AG09319 (cell line): ENCODE measurements at regions not wholly inside any gene's neighbourhood (a gene's known extent, or its start where the extent isn't known, plus 50 kb on each side); places are given as distances from the start of the nearest gene placed in this dataset.

Source experiments
- DNase-seq: peaks from one replicate; pipeline ENCODE4 v3.0.0-alpha.2; 2010; ENCODE audit warnings: low read depth; ENCODE audit errors: extremely low read depth
- TF ChIP-seq, protein P1 (sequence below): IDR thresholded peaks from 2 replicates; pipeline ENCODE4 v1.5.1; 2011; ENCODE audit warnings: low read depth, mild to moderate bottlenecking, inconsistent platforms, low read length, moderate library complexity

DNA sequence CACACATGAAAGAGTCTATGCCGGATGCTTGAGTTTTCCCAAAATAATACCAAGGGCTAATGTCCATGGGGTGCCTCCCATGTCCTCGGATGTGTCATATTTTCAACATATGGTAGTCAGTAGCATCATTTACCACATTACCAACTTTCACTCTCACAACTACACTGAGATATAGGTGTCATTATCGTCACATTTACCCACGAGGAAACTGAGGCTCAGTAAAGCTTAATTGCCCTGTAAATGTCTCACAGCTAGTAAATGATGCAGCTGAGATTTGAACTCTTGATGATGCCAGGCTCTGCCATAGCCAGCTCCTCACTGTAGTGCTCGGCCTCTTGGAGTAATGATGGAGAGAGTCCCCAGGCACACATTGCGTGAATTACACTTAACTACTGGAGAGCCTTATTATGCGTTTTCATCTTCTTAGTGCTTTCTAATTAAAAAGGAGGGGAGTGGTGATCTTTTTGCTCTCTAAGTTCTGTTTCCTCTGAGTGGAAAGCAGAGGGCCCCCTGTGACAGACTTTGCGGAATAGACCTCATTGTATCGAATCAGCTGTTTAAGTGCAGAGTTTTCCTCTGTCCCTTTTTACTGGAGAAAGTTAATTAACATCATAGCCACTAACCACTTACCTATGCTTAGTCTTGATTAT, 142.0 kb upstream of the SLCO3A1 start:
- DNase-seq: no peak
- TF ChIP-seq, protein P1, sequence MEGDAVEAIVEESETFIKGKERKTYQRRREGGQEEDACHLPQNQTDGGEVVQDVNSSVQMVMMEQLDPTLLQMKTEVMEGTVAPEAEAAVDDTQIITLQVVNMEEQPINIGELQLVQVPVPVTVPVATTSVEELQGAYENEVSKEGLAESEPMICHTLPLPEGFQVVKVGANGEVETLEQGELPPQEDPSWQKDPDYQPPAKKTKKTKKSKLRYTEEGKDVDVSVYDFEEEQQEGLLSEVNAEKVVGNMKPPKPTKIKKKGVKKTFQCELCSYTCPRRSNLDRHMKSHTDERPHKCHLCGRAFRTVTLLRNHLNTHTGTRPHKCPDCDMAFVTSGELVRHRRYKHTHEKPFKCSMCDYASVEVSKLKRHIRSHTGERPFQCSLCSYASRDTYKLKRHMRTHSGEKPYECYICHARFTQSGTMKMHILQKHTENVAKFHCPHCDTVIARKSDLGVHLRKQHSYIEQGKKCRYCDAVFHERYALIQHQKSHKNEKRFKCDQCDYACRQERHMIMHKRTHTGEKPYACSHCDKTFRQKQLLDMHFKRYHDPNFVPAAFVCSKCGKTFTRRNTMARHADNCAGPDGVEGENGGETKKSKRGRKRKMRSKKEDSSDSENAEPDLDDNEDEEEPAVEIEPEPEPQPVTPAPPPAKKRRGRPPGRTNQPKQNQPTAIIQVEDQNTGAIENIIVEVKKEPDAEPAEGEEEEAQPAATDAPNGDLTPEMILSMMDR: no peak

DNA sequence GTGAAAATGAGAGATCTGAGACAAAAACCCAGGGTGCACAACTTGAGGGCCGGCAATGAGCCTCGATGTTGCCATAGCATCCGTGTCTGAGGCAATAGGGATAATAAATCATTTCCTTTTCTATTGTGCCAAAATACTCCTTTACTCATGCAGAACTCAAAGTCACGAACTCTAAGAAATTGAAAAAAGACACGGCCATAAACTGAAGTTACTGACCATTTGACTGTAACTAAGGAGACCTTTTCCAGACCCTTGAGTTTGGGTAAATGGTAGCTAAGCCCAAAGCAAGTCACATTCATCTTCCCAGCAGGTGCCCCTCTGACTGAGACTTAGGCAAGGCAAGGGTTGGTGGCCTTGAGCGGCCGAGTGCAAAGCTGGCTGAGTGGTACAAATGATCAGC, 141.2 kb upstream of the SLCO3A1 start:
- TF ChIP-seq, protein P1: no peak
- DNase-seq: no peak

DNA sequence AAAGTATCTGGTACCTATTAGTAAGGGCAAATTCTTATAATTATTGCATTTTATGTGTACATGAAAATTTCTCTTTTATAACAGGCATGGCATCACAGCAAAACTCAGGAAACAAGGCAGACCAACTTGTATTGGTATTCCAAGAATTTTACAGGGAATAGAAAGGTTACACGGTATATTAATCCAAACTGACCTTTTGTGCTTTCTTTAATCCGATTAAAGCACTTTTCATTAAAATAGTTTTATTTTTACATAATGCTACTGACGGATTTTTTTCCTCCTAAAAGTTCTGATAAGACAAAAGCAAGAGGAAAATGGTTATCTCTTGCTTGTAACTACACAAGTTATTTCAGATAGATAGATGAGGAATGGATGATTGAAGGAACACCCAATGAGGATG, 137.0 kb upstream of the SLCO3A1 start:
- TF ChIP-seq, protein P1: no peak
- no peak for DNase-seq

DNA sequence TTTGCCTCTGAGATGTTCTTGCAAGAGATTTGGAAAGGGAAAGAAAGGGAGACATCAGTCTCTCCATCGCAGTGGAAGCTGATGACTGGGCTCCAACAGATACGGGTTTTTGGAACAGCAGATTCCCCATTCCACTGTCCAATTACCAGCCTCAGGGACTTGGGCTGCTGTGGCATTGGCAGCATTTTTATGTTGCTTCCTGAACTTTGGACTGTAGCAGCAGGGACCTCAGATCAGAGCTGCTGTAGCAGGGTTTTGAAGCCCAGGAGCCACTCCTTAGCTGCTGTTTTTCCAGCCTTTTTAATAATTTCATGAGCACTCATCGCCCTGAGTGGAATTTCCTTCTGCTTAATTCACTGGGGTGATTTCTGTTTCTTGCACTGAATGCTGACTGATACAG, 135.7 kb upstream of the SLCO3A1 start:
- TF ChIP-seq, protein P1: no peak

DNA sequence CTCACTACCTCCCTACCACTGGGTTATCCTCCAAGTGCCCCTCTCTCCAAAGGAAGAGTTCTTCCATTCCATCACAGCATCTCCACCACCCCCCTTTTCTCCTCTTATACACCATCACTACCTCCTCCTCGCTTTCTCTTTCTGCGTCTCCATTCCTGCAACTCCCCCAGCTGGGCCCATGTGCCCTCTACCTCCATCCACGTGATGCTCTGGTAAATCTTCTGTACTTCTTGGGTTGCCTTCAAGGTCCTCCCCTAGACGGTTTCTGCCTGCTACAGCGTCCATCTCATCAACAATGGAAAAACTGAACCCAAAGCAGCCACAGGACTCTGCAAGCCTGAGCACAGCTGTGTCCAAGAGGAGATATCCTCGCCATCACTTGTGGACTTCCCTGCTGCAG, 129.5 kb upstream of the SLCO3A1 start:
- TF ChIP-seq, protein P1: no peak
- no peak for DNase-seq

More for the DNA sequence above, 135.7 kb upstream of the SLCO3A1 start:
- DNase-seq: no peak

DNA sequence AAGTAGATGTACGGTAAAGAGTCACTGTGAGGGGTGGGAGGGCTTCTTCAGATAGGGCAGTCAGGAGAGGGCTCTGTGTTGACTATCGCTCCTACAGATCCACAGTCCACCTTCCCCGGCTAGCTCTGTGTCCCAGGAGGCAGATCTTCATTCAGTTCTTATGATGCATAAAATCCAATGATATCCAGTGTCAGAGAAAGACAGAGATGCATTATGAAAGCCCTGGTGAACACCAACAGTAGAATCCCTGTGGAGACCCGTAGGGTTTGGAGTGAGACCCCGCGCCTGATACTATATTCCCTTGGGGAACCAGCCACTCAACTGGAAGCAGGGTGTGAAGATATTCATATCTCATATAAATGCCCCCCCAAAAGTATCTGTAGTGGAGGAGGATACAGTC, 119.8 kb upstream of the SLCO3A1 start:
- TF ChIP-seq, protein P1: no peak
- no peak for DNase-seq

DNA sequence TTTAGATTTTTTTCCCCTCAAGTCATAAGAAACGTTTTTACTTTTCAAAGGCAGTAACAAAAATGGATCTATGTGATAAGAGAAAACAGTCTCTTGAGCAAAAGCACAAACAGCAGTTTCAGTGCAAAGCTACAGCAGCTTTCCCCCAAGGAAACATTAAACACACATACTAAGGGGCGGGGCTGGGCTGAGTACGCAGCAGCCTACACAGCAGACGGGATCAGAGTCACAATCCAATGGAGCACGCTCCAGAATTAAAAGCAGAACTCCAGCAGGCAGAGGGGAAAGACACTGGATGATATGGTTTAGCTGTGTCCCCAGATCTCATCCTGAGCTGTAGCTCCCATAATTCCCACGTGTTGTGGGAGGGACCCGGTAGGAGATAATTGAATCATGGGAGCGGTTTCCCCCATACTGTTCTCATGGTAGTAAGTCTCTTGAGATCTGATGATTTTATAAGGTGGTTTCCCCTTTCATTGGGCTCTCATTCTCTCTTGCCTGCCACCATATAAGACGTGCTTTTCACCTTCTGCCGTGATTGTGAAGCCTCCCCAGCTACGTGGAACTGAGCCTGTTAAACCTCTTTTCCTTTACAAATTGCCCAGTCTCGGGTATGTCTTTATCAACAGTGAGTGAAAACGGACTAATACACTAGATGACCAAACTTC, 116.2 kb upstream of the SLCO3A1 start:
- TF ChIP-seq, protein P1: no peak
- no peak for DNase-seq
